Muscle layer of colon (tissue), 2 donors: ENCODE measurements at regions not wholly inside any gene's neighbourhood (a gene's known extent, or its start where the extent isn't known, plus 50 kb on each side); places are given as distances from the start of the nearest gene placed in this dataset.

Source experiments
- H3K27ac ChIP-seq: one replicate; pipeline ENCODE4 v1.7.0; 2013; ENCODE audit warnings: low read depth, mild to moderate bottlenecking, low read length, moderate library complexity
- H3K27me3 ChIP-seq, 2 donors: one replicate each; pipeline ENCODE4 v1.7.0; 2013; ENCODE audit warnings: low read length in 2 of 2, mild to moderate bottlenecking in 2 of 2; ENCODE audit not compliant: insufficient read depth in 2 of 2, control insufficient read depth in 1 of 2
- H3K36me3 ChIP-seq: one replicate; pipeline ENCODE4 v1.7.0; 2013; ENCODE audit warnings: mild to moderate bottlenecking, low read length; ENCODE audit not compliant: insufficient read depth
- H3K4me1 ChIP-seq: one replicate; pipeline ENCODE4 v1.7.0; 2013; ENCODE audit warnings: mild to moderate bottlenecking, low read length; ENCODE audit not compliant: insufficient read depth
- H3K4me3 ChIP-seq, 2 donors: one replicate each; pipeline ENCODE4 v1.7.0; 2013; ENCODE audit warnings: low read length in 2 of 2, low read depth in 1 of 2, mild to moderate bottlenecking in 1 of 2, moderate library complexity in 1 of 2
- H3K9ac ChIP-seq: one replicate; pipeline ENCODE4 v1.7.0; 2013; ENCODE audit warnings: low read length
- H3K9me3 ChIP-seq: one replicate; pipeline ENCODE4 v1.7.0; 2013; ENCODE audit warnings: mild to moderate bottlenecking, low read length
- donor health status: abdominal sarcoma.
- donor health status: Adenocarcinoma of cecum.

GRCh38 chr6:82072121-82072521 lies 175.4 kb downstream of the IBTK start:
- peaks cover 12% of the 10 kb centered on the region for H3K4me1 ChIP-seq
- H3K4me3 ChIP-seq = no peak overlapping the region
- H3K27me3 ChIP-seq = no peaks in the 10 kb centered on the region
- H3K9ac ChIP-seq = no peak overlapping the region
- H3K27ac ChIP-seq = no peak overlapping the region
- H3K36me3 ChIP-seq = no peaks in the 10 kb centered on the region
- H3K9me3 ChIP-seq = no peaks in the 10 kb centered on the region

- no peak overlapping the region for H3K9ac ChIP-seq
- no peaks in the 10 kb centered on the region for H3K36me3 ChIP-seq
- H3K27me3 ChIP-seq = no peaks in the 10 kb centered on the region
- H3K4me1 ChIP-seq = no peaks in the 10 kb centered on the region
- H3K4me3 ChIP-seq = no peak overlapping the region
- H3K27ac ChIP-seq = no peak overlapping the region
- no peaks in the 10 kb centered on the region for H3K9me3 ChIP-seq
Measured at GRCh38 chr6:82068721-82069120, 178.8 kb downstream of the IBTK start.

DNA sequence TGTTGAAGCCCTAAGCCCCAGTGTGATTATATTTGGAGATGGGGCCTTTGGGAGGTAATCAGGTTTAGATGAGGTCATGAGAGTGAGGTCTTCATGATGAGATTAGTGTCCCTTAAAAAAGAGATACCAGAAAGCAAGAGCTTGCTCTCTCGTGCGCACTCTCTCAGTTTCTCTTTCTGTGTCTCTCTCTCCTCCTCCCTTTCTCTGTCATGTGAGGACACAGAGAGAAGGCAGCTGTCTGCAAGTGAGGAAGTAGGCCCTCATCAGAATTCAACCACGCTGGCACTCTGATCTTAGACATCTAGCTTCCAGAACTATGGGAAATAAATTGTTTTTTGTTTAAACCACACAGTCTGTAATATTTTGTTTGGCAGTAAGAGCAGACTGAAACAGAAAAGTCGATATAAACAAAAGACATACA lies 180.5 kb downstream of the IBTK start:
- no peak overlapping the region for H3K4me3 ChIP-seq
- no peaks in the 10 kb centered on the region for H3K4me1 ChIP-seq
- H3K9me3 ChIP-seq = no peaks in the 10 kb centered on the region
- no peaks in the 10 kb centered on the region for H3K27me3 ChIP-seq
- H3K27ac ChIP-seq = no peak overlapping the region
- H3K36me3 ChIP-seq = no peaks in the 10 kb centered on the region
- H3K9ac ChIP-seq = no peak overlapping the region

- Histone ChIP-seq H3K27me3 (no peaks in the 10 kb centered on the region), H3K9me3 (no peaks in the 10 kb centered on the region), H3K4me3 (no peak overlapping the region), H3K9ac (no peak overlapping the region), H3K27ac (no peak overlapping the region), H3K36me3 (no peaks in the 10 kb centered on the region), H3K4me1 (no peaks in the 10 kb centered on the region)
Measured at GRCh38 chr6:82066196-82066595, 181.3 kb downstream of the IBTK start.

DNA sequence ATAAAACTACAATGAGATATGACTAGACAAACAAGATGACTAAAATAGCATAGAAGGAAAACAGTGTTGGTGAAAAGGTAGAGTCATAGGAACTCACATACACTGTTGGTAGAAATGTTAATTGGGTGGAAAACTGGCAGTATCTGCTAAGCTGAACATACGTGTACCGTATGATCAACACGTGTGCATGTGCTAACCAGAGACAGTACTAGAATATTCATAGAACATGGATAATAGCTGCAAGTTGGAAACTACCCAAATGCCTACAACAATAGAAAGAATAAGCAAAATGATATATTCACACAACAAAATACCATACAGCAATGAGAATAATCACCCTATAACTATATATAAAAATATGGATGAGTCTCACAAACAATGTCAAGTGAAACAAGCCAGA lies 184.0 kb downstream of the IBTK start:
- no peaks in the 10 kb centered on the region for H3K27me3 ChIP-seq
- H3K9ac ChIP-seq = no peak overlapping the region
- no peak overlapping the region for H3K4me3 ChIP-seq
- no peaks in the 10 kb centered on the region for H3K4me1 ChIP-seq
- no peak overlapping the region for H3K27ac ChIP-seq
- no peaks in the 10 kb centered on the region for H3K9me3 ChIP-seq
- no peaks in the 10 kb centered on the region for H3K36me3 ChIP-seq

- Histone ChIP-seq H3K27ac (no peak overlapping the region), H3K36me3 (no peaks in the 10 kb centered on the region), H3K9me3 (no peaks in the 10 kb centered on the region)
Measured at GRCh38 chr6:82062219-82062618, 185.3 kb downstream of the IBTK start.

GRCh38 chr6:82057846-82058554 lies 189.5 kb downstream of the IBTK start:
- H3K27me3 ChIP-seq = no peaks in the 10 kb centered on the region
- no peak overlapping the region for H3K9ac ChIP-seq
- H3K27ac ChIP-seq = no peak overlapping the region
- H3K36me3 ChIP-seq = no peaks in the 10 kb centered on the region
- H3K4me3 ChIP-seq = no peak overlapping the region
- H3K9me3 ChIP-seq = no peaks in the 10 kb centered on the region
- H3K4me1 ChIP-seq = no peaks in the 10 kb centered on the region

More at GRCh38 chr6:82062219-82062618, 185.3 kb downstream of the IBTK start:
- Histone ChIP-seq H3K27me3 (no peaks in the 10 kb centered on the region), H3K9ac (no peak overlapping the region), H3K4me1 (no peaks in the 10 kb centered on the region), H3K4me3 (no peak overlapping the region)

GRCh38 chr6:82056567-82056966 lies 191.0 kb downstream of the IBTK start:
- no peaks in the 10 kb centered on the region for H3K4me1 ChIP-seq
- no peak overlapping the region for H3K4me3 ChIP-seq
- H3K27ac ChIP-seq = no peak overlapping the region

DNA sequence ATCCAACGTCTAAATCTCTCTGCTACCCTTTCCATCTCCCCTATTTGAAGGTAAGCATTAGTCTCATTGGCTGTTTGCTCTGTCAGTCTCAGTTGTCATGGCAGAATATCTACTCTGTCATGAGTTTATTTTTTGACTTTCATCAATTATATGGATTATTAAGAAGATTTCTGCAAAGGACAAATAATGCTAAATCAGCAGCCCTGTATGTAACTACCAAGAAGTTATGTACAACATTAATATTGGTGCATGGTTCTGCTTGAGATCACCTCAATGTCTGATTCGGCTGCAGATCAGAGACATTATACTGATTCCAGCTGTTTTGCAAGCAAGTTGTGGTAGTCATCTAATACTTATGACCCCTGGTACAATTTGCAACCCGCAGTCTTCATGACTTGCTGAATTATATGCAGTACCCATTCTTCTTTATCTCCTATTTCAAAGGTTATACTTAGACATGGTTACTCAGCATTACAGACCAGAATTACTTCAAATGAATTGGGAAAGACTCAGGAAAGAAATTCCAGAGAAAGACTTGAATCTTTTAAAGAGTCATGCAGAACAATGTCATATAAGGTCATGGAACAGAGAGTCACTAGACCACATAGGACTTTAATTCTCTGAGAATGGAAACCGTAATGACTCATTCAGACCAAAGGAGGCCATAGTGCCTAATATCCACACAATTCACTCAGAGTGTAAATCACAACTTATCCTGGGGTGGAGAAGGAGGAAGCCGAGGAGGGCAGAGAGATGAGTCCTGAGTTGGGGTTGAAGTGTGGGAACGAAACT lies 201.4 kb downstream of the IBTK start:
- no peak overlapping the region for H3K9ac ChIP-seq
- no peaks in the 10 kb centered on the region for H3K27me3 ChIP-seq
- H3K36me3 ChIP-seq = no peaks in the 10 kb centered on the region
- H3K9me3 ChIP-seq = no peaks in the 10 kb centered on the region
- H3K27ac ChIP-seq = no peak overlapping the region
- no peaks in the 10 kb centered on the region for H3K4me1 ChIP-seq
- H3K4me3 ChIP-seq = no peak overlapping the region

More at GRCh38 chr6:82056567-82056966, 191.0 kb downstream of the IBTK start:
- no peaks in the 10 kb centered on the region for H3K27me3 ChIP-seq
- H3K9ac ChIP-seq = no peak overlapping the region
- H3K36me3 ChIP-seq = no peaks in the 10 kb centered on the region
- H3K9me3 ChIP-seq = no peaks in the 10 kb centered on the region

DNA sequence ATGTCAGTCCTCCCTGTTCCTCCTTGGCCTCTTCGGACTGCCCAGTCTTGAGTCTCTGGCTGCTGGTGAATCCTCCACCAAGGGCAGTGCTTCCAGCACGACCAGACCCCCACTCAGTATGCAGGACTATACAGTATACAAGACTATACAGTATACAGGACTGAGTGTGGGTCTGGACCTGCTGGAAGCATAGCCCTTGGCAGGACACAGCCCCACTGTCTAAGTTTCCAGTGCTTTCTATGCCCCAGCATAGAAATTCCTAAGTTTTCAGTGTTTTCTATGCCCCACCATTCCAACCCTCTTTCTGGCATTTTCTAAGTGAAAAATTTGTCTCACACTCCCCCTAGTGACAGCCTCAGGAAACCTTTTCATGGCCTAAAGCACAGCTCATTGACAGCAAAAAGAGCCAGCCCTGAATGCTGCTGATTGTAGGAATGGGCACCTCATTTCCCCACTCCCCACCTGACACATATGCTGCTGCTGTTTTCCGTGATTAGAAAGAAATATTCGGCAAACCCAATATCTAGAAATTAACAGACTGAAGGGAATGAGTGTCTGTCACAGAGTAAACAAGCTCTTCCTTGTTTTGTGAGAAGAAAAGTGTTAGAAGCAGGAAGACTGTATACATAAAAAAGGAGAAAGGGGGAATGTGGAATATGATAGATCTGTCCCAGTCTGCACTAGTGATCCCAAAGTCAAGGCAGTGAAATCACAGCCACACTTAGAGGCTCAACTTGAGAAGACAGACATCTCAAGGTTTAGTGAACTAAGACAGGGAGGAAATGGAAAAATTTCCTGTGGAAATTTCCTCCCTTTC lies 206.9 kb downstream of the IBTK start:
- no peaks in the 10 kb centered on the region for H3K9me3 ChIP-seq
- no peaks in the 10 kb centered on the region for H3K36me3 ChIP-seq
- no peak overlapping the region for H3K27ac ChIP-seq
- no peaks in the 10 kb centered on the region for H3K27me3 ChIP-seq
- H3K4me1 ChIP-seq = no peaks in the 10 kb centered on the region
- H3K9ac ChIP-seq = no peak overlapping the region
- H3K4me3 ChIP-seq = no peak overlapping the region

GRCh38 chr6:82038631-82039030 lies 208.9 kb downstream of the IBTK start:
- Histone ChIP-seq H3K9ac (no peak overlapping the region), H3K36me3 (no peaks in the 10 kb centered on the region), H3K27ac (no peak overlapping the region), H3K27me3 (no peaks in the 10 kb centered on the region), H3K4me3 (no peak overlapping the region), H3K9me3 (no peaks in the 10 kb centered on the region), H3K4me1 (no peaks in the 10 kb centered on the region)
